Fibroblast of skin of scalp (primary cell): ENCODE measurements at regions not wholly inside any gene's neighbourhood (a gene's known extent, or its start where the extent isn't known, plus 50 kb on each side); places are given as distances from the start of the nearest gene placed in this dataset.

Experiments
- DNase-seq: peaks from one replicate; pipeline ENCODE4 v3.0.0-alpha.2; 2013

- no peak for DNase-seq
Measured at GRCh38 chr17:15108992-15109391, 156.1 kb downstream of the PMP22 start.

- peak; percentile 17 for DNase-seq
Measured at GRCh38 chr17:15106540-15106939, 158.6 kb downstream of the PMP22 start.

GRCh38 chr17:15103785-15104184 is 161.3 kb downstream of the PMP22 start:
- no peak for DNase-seq

GRCh38 chr17:15101175-15101574 is 164.0 kb downstream of the PMP22 start:
- no peak for DNase-seq

- DNase-seq: no peak
Measured at GRCh38 chr17:15096511-15096910, 168.6 kb downstream of the PMP22 start.

GRCh38 chr17:15095935-15096334 is 169.2 kb downstream of the PMP22 start:
- DNase-seq: no peak

GRCh38 chr17:15092762-15093161 is 172.4 kb downstream of the PMP22 start:
- DNase-seq: peak; percentile 74

GRCh38 chr17:15092261-15092660 is 172.9 kb downstream of the PMP22 start:
- no peak for DNase-seq

GRCh38 chr17:15091825-15092224 is 173.3 kb downstream of the PMP22 start:
- peak; percentile 20 for DNase-seq

- no peak for DNase-seq
Measured at GRCh38 chr17:15090533-15090932, 174.6 kb downstream of the PMP22 start.

- DNase-seq: no peak
Measured at GRCh38 chr17:15087946-15088345, 177.2 kb downstream of the PMP22 start.

GRCh38 chr17:15086776-15087295 is 178.3 kb downstream of the PMP22 start:
- no peak for DNase-seq

- peak; percentile 68 for DNase-seq
Measured at GRCh38 chr17:15085890-15086677, 179.0 kb downstream of the PMP22 start.

- peak; percentile 61 for DNase-seq
Measured at GRCh38 chr17:15083225-15083624, 181.9 kb downstream of the PMP22 start.

- DNase-seq: no peak
Measured at GRCh38 chr17:15081008-15081407, 184.1 kb downstream of the PMP22 start.

GRCh38 chr17:15078570-15078969 is 186.6 kb downstream of the PMP22 start:
- no peak for DNase-seq

- no peak for DNase-seq
Measured at GRCh38 chr17:15076991-15077663, 188.0 kb downstream of the PMP22 start.

- no peak for DNase-seq
Measured at GRCh38 chr17:15051933-15052332, 213.2 kb downstream of the PMP22 start.

GRCh38 chr17:15049795-15050160 is 215.3 kb downstream of the PMP22 start:
- DNase-seq: no peak

GRCh38 chr17:15048933-15049794 is 216.0 kb downstream of the PMP22 start:
- no peak for DNase-seq

GRCh38 chr17:15048381-15048780 is 216.7 kb downstream of the PMP22 start:
- no peak for DNase-seq

GRCh38 chr17:15042311-15042710 is 222.8 kb downstream of the PMP22 start:
- DNase-seq: no peak

- peak; percentile 20 for DNase-seq
Measured at GRCh38 chr17:15039366-15039765, 225.8 kb downstream of the PMP22 start.
